NCI-H2171 (cell line): ENCODE measurements at regions not wholly inside any gene's neighbourhood (a gene's known extent, or its start where the extent isn't known, plus 50 kb on each side); places are given as distances from the start of the nearest gene placed in this dataset.

ENCODE experiments used
- DNase-seq: peaks from one replicate; lab custom pipeline; 2025; lab: John Stamatoyannopoulos, UW

GRCh38 chr18:44143072-44143471 is 537.6 kb upstream of the SETBP1 start:
- DNase-seq = no peak

- DNase-seq = no peak
Observed at GRCh38 chr18:44149706-44150105, 531.0 kb upstream of the SETBP1 start.

- no peak for DNase-seq
Observed at GRCh38 chr18:44153981-44154380, 526.7 kb upstream of the SETBP1 start.

- DNase-seq = no peak
Observed at GRCh38 chr18:44156126-44156525, 524.6 kb upstream of the SETBP1 start.

- DNase-seq = no peak
Observed at GRCh38 chr18:44156776-44157335, 523.8 kb upstream of the SETBP1 start.

- no peak for DNase-seq
Observed at GRCh38 chr18:44170208-44170880, 510.3 kb upstream of the SETBP1 start.

- no peak for DNase-seq
Observed at GRCh38 chr18:44171301-44171700, 509.4 kb upstream of the SETBP1 start.

GRCh38 chr18:44175891-44176290 is 504.8 kb upstream of the SETBP1 start:
- no peak for DNase-seq

GRCh38 chr18:44178476-44178875 is 502.2 kb upstream of the SETBP1 start:
- no peak for DNase-seq

GRCh38 chr18:44179693-44180092 is 501.0 kb upstream of the SETBP1 start:
- no peak for DNase-seq

- DNase-seq = no peak
Observed at GRCh38 chr18:44180683-44181082, 500.0 kb upstream of the SETBP1 start.

- no peak for DNase-seq
Observed at GRCh38 chr18:44181951-44182747, 498.5 kb upstream of the SETBP1 start.

GRCh38 chr18:44186001-44186400 is 494.7 kb upstream of the SETBP1 start:
- no peak for DNase-seq

GRCh38 chr18:44187090-44187489 is 493.6 kb upstream of the SETBP1 start:
- DNase-seq = no peak

GRCh38 chr18:44195394-44196140 is 485.1 kb upstream of the SETBP1 start:
- no peak for DNase-seq

- DNase-seq = peak; percentile 58
Observed at GRCh38 chr18:44197832-44198611, 482.7 kb upstream of the SETBP1 start.

GRCh38 chr18:44198612-44199284 is 481.9 kb upstream of the SETBP1 start:
- no peak for DNase-seq

GRCh38 chr18:44213293-44213692 is 467.4 kb upstream of the SETBP1 start:
- DNase-seq = no peak

GRCh38 chr18:44214396-44214795 is 466.3 kb upstream of the SETBP1 start:
- no peak for DNase-seq

GRCh38 chr18:44216169-44216568 is 464.5 kb upstream of the SETBP1 start:
- no peak for DNase-seq

GRCh38 chr18:44227501-44227900 is 453.2 kb upstream of the SETBP1 start:
- no peak for DNase-seq
